Astrocyte of the spinal cord (primary cell): ENCODE measurements at regions not wholly inside any gene's neighbourhood (a gene's known extent, or its start where the extent isn't known, plus 50 kb on each side); places are given as distances from the start of the nearest gene placed in this dataset.

Source experiments
- DNase-seq: peaks from one replicate; pipeline ENCODE4 v3.0.0; 2011; ENCODE audit warnings: low read depth, low spot score
- H3K4me3 ChIP-seq: 2 replicates; pipeline ENCODE4 v1.5.1; 2011; ENCODE audit warnings: low read depth, mild to moderate bottlenecking, low read length, moderate library complexity
- CTCF ChIP-seq: IDR thresholded peaks from 2 replicates; pipeline ENCODE4 v1.5.1; 2012; ENCODE audit warnings: low read depth, mild to moderate bottlenecking, low read length, inconsistent platforms
- in situ Hi-C: cut with HindIII; loops from 2 replicates; pipeline ENCODE4 v1.10.0; 2017; ENCODE audit warnings: low sequenced_read_pairs

DNA sequence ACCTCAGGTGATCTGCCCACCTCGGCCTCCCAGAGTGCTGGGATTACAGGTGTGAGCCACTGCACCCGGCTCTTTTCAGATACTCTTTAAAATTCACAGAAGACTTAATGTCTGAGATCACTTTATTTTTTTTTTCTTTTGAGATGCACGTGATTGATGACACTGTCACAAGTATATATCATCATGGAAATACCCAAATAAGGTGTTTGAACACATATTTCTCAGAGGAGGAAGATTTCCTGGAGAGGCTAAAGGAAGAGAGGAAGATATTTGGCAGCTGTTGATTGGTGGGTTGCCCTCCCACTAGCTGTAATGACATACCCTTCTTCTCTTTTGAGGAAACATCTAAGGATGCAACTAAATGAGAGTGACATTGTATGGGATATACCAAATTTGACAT, 225.9 kb upstream of the CITED2 start:
- no peak overlapping the region for H3K4me3 ChIP-seq
- in situ Hi-C loops = no loop called here
- DNase-seq = no peak
- no peak for TF ChIP-seq CTCF

DNA sequence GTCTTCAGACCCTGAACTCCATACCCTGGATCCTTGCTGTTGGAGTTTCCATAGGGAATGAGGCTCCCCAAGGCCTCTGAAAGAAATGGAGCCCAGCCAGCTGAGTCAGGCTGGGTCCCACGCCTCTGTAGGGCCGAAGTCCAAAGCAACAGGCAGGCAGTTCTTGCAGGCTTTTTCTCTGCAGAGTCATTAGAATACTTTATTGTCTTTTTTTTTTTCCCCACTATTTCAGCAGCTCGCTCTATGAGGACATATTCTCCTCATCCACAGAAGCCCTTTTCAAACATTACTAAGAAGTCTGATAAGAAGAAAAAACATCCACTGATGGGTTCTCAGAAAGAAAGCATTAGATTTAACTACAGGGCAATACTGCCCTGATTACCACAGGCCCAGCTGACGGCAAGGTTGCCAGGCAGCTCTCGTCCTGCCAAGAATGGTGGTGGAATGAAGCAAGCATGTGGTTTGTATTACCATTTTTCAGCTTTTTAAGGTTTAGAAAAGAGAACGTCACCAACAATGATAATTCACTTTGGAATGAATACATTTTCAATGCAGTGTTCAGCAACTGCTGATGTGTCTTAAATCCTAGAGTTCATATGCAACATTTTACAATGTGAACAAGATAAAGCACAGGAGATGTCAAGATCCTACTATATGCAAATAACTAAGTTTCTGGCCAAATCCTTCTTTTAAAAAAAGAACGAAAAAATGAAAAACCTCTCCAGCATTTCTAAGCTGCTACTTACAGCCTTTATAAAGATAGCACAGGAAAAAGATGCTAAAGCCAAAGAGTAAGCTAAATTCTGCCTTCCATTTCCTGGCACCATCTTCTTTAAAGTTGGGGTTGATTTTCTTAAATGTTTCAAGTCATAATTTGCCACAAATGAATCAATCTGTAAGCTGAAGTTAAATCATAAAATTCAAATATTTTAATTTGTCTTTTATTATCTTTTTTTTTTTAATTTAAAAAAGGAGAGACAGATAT, 223.6 kb upstream of the CITED2 start:
- no peak overlapping the region for H3K4me3 ChIP-seq
- DNase-seq = peak; percentile 99
- in situ Hi-C loops = no loop called here
- no peak for TF ChIP-seq CTCF

DNA sequence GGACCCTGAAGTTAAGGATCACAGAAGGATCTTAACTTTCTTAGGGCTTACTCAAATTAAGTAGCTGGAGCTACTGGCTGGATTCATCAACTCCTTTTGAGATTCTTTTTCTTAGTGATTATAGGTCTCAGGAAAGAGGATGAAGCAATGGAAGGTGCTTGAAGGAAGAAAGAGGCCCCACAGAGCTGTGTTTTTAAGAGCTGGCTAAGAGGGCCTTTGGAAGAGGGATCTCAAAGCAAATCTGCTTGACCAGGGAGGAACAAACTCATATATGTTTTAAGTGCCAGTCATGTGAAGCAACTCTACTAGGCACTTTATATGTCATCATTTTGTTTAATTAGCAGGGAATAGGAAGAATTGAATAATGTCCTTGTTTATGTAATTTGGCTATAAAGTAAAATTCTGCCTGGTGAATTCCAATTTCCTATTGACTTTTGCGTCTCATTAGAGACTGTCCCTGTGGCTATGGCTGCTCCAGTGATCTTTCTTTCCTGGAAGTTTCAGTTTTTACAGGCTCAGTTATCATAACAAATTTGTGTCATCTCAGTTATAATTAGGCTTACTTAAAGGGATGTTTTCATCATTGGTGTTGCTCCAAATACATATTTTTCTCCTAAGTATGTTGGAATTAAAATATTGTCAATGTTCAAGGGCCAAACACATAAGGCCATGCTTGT, 222.8 kb upstream of the CITED2 start:
- DNase-seq = peak; percentile 28
- in situ Hi-C loops = no loop called here
- H3K4me3 ChIP-seq = no peak overlapping the region
- no peak for TF ChIP-seq CTCF

DNA sequence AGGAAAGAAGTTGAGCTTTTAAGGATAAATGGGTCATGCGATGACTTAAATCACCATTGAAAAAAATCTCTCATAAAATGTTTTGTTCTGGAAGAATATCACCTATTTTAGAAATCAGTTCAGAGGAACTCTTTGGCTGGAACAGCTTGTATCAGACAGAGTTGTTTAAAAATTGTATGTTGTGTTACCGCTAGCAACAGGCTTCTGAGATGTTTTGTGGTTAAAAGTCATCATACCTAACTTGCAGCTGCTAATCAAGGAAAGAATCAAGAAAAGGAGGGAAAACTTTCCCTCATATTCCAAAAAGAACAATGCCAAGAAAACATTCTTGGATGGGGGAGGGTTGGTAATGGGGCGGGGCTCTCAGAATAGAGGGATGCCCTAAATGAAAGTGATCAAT, 220.7 kb upstream of the CITED2 start:
- no peak overlapping the region for H3K4me3 ChIP-seq
- peak; percentile 67 for DNase-seq
- in situ Hi-C loops = no loop called here
- no peak for TF ChIP-seq CTCF

DNA sequence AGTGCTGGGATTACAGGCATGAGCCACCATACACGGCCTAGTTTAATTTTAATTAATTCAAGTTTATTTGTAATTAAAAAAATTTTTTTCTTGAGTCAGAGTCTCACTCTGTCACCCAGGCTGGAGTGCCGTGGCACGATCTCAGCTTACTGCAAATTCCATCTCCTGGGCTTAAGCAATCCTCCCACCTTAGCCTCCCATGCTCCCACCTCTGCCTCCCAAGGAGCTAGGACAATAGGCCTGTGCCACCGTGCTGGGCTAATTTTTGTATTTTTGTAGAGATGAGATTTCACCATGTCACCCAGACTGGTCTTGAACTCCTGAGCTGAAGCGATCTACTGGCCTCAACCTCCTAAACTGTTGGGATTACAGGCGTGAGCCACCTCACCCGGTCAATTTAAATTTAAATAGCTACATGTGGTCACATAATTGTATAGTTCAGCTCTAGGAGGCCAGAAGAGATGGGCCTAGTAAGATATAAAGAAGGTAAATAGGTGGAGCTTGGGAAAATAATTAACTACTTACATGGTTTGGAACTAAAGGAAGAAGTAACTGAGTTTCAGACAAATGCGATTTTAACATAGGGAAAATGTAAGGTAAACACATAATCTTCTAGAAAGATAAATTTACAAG, 220.0 kb upstream of the CITED2 start:
- TF ChIP-seq CTCF = no peak
- in situ Hi-C loops = no loop called here
- no peak for DNase-seq
- H3K4me3 ChIP-seq = no peak overlapping the region

GRCh38 chr6:139593081-139593480, 218.6 kb upstream of the CITED2 start:
- no peak for DNase-seq
- in situ Hi-C loops = no loop called here
- no peak for TF ChIP-seq CTCF
- H3K4me3 ChIP-seq = no peak overlapping the region
